ENCODE measurements at regions not wholly inside any gene's neighbourhood (a gene's known extent, or its start where the extent isn't known, plus 50 kb on each side); places are given as distances from the start of the nearest gene placed in this dataset.

- in situ Hi-C loops (cut with MboI; ENCODE audit: low sequenced_read_pairs) = no loop called here
Measured at GRCh38 chr1:5265438-5266075, 611.1 kb downstream of the AJAP1 start.

- in situ Hi-C loops (cut with MboI; ENCODE audit: low sequenced_read_pairs) = no loop called here
Measured at GRCh38 chr1:5264476-5264875, 610.1 kb downstream of the AJAP1 start.

GRCh38 chr1:5256793-5257192, 602.4 kb downstream of the AJAP1 start:
- in situ Hi-C loops (cut with MboI; ENCODE audit: low sequenced_read_pairs) = no loop called here

- in situ Hi-C loops (cut with MboI; ENCODE audit: low sequenced_read_pairs) = no loop called here
Measured at GRCh38 chr1:5254975-5255374, 600.6 kb downstream of the AJAP1 start.

- in situ Hi-C loops (cut with MboI; ENCODE audit: low sequenced_read_pairs) = no loop called here
Measured at GRCh38 chr1:5254131-5254725, 599.8 kb downstream of the AJAP1 start.

- in situ Hi-C loops (cut with MboI; ENCODE audit: low sequenced_read_pairs) = no loop called here
Measured at GRCh38 chr1:5253036-5253435, 598.6 kb downstream of the AJAP1 start.

GRCh38 chr1:5250336-5250735, 595.9 kb downstream of the AJAP1 start:
- in situ Hi-C loops (cut with MboI; ENCODE audit: low sequenced_read_pairs) = no loop called here

GRCh38 chr1:5245348-5245747, 590.9 kb downstream of the AJAP1 start:
- in situ Hi-C loops (cut with MboI; ENCODE audit: low sequenced_read_pairs) = no loop called here

- in situ Hi-C loops (cut with MboI; ENCODE audit: low sequenced_read_pairs) = no loop called here
Measured at GRCh38 chr1:5244631-5245285, 590.3 kb downstream of the AJAP1 start.

GRCh38 chr1:5242850-5243249, 588.4 kb downstream of the AJAP1 start:
- in situ Hi-C loops (cut with MboI; ENCODE audit: low sequenced_read_pairs) = no loop called here

GRCh38 chr1:5239911-5240310, 585.5 kb downstream of the AJAP1 start:
- in situ Hi-C loops (cut with MboI; ENCODE audit: low sequenced_read_pairs) = no loop called here

- in situ Hi-C loops (cut with MboI; ENCODE audit: low sequenced_read_pairs) = no loop called here
Measured at GRCh38 chr1:5238351-5239130, 584.1 kb downstream of the AJAP1 start.

GRCh38 chr1:5235355-5235899, 581.0 kb downstream of the AJAP1 start:
- in situ Hi-C loops (cut with MboI; ENCODE audit: low sequenced_read_pairs) = no loop called here

GRCh38 chr1:5232537-5232936, 578.1 kb downstream of the AJAP1 start:
- in situ Hi-C loops (cut with MboI; ENCODE audit: low sequenced_read_pairs) = no loop called here

GRCh38 chr1:5231541-5232315, 577.3 kb downstream of the AJAP1 start:
- in situ Hi-C loops (cut with MboI; ENCODE audit: low sequenced_read_pairs) = no loop called here

GRCh38 chr1:5227114-5227513, 572.7 kb downstream of the AJAP1 start:
- in situ Hi-C loops (cut with MboI; ENCODE audit: low sequenced_read_pairs) = no loop called here

GRCh38 chr1:5225707-5226704, 571.6 kb downstream of the AJAP1 start:
- in situ Hi-C loops (cut with MboI; ENCODE audit: low sequenced_read_pairs) = no loop called here

- in situ Hi-C loops (cut with MboI; ENCODE audit: low sequenced_read_pairs) = no loop called here
Measured at GRCh38 chr1:5223206-5223605, 568.8 kb downstream of the AJAP1 start.

- in situ Hi-C loops (cut with MboI; ENCODE audit: low sequenced_read_pairs) = no loop called here
Measured at GRCh38 chr1:5222626-5223025, 568.2 kb downstream of the AJAP1 start.

All from HL-60/S4 (cell line).